Keratinocyte (primary cell): ENCODE measurements at regions not wholly inside any gene's neighbourhood (a gene's known extent, or its start where the extent isn't known, plus 50 kb on each side); places are given as distances from the start of the nearest gene placed in this dataset.

Experiments
- EZH2 ChIP-seq: IDR thresholded peaks from one replicate; pipeline ENCODE4 v1.6.1; 2012; ENCODE audit warnings: inconsistent platforms, mild to moderate bottlenecking, low read length, moderate library complexity
- TF ChIP-seq, protein P1 (sequence below), 3 experiments: IDR thresholded peaks in 1 of 3; conservative IDR thresholded peaks in 1 of 3; optimal IDR thresholded peaks in 1 of 3; 2 replicates in 2 of 3; 3 replicates in 1 of 3; pipeline versions ENCODE3 to v1.5.1; 2011; ENCODE audit warnings: low read length in 3 of 3, mild to moderate bottlenecking in 3 of 3, moderate library complexity in 2 of 3, control low read depth in 1 of 3, inconsistent platforms in 1 of 3; ENCODE audit not compliant: insufficient read depth in 2 of 3; ENCODE audit errors: extremely low read depth in 1 of 3

DNA sequence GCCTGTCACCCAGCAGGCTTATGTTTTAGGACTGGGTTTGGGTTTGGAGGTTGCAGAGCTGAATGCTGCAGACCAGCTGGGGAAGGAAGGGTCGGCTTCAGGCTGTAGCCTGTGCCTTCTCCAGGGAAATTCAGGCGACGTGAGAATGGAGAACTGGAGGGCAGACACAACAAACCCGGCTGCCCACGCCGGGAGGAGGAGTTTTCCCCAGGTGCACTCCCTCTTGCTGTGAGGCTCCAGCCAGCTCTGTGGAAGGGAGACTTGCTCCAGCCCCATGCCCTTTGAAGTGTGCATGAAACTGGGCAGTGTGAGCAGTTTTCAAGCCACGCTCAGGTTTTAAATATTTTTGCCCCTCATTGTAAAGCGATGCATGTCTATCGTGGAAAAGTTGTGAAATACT is 279.1 kb downstream of the CCSER2 start:
- TF ChIP-seq, protein P1, sequence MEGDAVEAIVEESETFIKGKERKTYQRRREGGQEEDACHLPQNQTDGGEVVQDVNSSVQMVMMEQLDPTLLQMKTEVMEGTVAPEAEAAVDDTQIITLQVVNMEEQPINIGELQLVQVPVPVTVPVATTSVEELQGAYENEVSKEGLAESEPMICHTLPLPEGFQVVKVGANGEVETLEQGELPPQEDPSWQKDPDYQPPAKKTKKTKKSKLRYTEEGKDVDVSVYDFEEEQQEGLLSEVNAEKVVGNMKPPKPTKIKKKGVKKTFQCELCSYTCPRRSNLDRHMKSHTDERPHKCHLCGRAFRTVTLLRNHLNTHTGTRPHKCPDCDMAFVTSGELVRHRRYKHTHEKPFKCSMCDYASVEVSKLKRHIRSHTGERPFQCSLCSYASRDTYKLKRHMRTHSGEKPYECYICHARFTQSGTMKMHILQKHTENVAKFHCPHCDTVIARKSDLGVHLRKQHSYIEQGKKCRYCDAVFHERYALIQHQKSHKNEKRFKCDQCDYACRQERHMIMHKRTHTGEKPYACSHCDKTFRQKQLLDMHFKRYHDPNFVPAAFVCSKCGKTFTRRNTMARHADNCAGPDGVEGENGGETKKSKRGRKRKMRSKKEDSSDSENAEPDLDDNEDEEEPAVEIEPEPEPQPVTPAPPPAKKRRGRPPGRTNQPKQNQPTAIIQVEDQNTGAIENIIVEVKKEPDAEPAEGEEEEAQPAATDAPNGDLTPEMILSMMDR (optimal IDR thresholded peaks at IDR 0.05 in 1 of 3, IDR thresholded peaks at IDR 0.05 in 1 of 3, conservative IDR thresholded peaks at IDR 0.05 in 1 of 3; ENCODE audit: extremely low read depth in 1 of 3, insufficient read depth in 2 of 3, low read length in 3 of 3), result no peak
- no peak for TF ChIP-seq EZH2
